NCI-H2227 (cell line): ENCODE measurements at regions not wholly inside any gene's neighbourhood (a gene's known extent, or its start where the extent isn't known, plus 50 kb on each side); places are given as distances from the start of the nearest gene placed in this dataset.

Experiments used
- DNase-seq: peaks from one replicate; lab custom pipeline; 2025; ENCODE audit not compliant: unreplicated experiment; lab: John Stamatoyannopoulos, UW

GRCh38 chr2:223545830-223546229, 56.3 kb downstream of the SCG2 start:
- DNase-seq: no peak
